ENCODE measurements at regions not wholly inside any gene's neighbourhood (a gene's known extent, or its start where the extent isn't known, plus 50 kb on each side); places are given as distances from the start of the nearest gene placed in this dataset.
A peak's percentile ranks its signal among the peaks of the same experiment; 100 is the strongest.

DNA sequence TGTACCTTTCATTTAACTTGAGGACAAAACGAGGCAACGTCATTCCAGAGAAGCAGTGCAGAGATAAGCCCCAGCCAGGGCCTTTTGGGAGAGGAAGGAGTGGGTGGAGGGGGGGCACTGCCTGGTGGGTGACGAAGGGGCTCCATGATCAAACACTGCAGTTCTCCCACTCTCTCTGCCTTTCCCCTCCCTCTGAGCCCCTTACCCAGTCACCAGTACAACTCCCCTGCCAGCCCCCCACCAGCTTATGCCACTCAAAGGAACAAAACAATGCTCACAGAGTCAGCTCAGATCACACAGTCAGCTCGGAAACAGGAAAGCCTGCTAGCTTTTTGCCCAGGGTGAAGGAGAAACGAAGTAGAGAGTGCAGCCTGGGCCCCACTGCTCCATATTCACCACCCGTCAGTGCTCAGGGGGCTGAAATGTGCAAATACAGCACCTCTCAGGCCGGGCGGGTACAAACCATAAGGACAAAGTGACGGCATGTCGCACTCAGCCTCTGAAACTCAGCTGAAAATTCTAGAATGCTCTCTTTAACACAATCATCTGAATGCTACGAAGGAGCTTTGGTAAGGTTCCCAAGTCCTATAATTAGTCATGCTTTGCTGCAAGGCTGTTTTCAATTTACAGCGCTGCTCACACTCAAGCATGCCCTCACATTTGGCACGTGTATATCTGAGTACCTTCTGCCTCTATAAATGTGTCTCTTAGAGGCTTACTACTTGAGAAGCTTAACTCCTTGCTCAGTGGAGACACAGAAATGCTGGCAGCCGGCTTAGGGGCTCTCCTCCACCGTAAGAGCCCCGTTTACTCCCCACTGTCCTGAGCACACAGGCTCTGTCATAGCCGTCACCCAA is 65.8 kb upstream of the RAB4A start:
- Histone ChIP-seq H3K4me3 (no peak overlapping the region), H3K9me3 (no peaks in the 10 kb centered on the region), H3K4me1 (ENCODE audit: low read depth) (peaks cover under 1% of the 10 kb centered on the region), H3K36me3 (ENCODE audit: low read depth) (no peaks in the 10 kb centered on the region)
- ATAC-seq = no peak
- intact Hi-C loops (cut with DNase I, micrococcal nuclease) = no loop called here
- no peak for DNase-seq
- TF ChIP-seq, protein P1, sequence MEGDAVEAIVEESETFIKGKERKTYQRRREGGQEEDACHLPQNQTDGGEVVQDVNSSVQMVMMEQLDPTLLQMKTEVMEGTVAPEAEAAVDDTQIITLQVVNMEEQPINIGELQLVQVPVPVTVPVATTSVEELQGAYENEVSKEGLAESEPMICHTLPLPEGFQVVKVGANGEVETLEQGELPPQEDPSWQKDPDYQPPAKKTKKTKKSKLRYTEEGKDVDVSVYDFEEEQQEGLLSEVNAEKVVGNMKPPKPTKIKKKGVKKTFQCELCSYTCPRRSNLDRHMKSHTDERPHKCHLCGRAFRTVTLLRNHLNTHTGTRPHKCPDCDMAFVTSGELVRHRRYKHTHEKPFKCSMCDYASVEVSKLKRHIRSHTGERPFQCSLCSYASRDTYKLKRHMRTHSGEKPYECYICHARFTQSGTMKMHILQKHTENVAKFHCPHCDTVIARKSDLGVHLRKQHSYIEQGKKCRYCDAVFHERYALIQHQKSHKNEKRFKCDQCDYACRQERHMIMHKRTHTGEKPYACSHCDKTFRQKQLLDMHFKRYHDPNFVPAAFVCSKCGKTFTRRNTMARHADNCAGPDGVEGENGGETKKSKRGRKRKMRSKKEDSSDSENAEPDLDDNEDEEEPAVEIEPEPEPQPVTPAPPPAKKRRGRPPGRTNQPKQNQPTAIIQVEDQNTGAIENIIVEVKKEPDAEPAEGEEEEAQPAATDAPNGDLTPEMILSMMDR (IDR thresholded peaks at IDR 0.05) = no peak

DNA sequence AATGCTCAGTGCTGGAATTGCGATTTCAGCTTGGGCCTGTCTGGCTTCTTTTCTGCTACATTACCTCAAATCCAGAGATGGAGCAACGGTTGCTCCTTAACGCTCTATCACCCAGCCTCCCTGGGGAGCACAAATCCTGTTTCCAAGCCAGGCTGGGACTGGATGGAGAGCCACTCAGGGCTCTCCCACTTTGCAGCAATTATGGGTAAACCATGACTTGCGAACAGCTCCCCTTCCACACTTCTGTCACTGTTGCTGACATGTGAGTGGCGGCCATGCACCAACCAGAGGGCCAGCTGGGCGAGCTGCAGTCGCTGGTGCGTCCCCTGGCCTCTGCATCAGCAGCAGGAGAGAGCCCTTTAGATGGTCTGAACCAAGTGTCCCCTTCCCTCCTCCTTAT is 65.1 kb upstream of the RAB4A start:
- intact Hi-C loops (cut with DNase I, micrococcal nuclease) = no loop called here
- TF ChIP-seq, protein P1 (IDR thresholded peaks at IDR 0.05) = no peak
- no peaks in the 10 kb centered on the region for H3K9me3 ChIP-seq
- DNase-seq = no peak
- H3K4me1 ChIP-seq (ENCODE audit: low read depth) = no peaks in the 10 kb centered on the region
- H3K4me3 ChIP-seq = no peak overlapping the region
- no peak for ATAC-seq
- no peaks in the 10 kb centered on the region for H3K36me3 ChIP-seq (ENCODE audit: low read depth)

DNA sequence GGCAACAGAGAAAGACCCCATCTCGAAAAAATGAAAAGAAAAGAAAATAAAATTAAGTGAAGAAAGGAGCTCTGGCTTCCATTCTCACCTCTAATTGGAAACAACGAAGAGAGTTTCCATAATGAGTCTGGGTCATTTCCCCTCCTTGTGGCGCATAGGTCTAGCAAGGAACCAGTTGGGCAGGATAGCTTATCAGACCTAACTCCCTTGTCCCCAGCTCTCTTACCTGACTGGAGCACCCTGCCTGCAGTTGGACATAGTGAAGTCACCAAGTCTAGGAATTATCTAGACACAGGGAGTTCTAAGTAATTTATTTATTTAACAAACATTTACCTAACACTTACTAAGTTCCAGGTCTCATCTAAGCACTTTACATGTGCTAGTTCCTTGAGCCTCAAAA is 63.0 kb upstream of the RAB4A start:
- DNase-seq = no peak
- intact Hi-C loops (cut with DNase I, micrococcal nuclease) = no loop called here
- Histone ChIP-seq H3K4me1 (ENCODE audit: low read depth) (no peaks in the 10 kb centered on the region), H3K9me3 (no peaks in the 10 kb centered on the region), H3K36me3 (ENCODE audit: low read depth) (no peaks in the 10 kb centered on the region), H3K4me3 (no peak overlapping the region)
- TF ChIP-seq, protein P1 (IDR thresholded peaks at IDR 0.05) = no peak
- ATAC-seq = no peak

DNA sequence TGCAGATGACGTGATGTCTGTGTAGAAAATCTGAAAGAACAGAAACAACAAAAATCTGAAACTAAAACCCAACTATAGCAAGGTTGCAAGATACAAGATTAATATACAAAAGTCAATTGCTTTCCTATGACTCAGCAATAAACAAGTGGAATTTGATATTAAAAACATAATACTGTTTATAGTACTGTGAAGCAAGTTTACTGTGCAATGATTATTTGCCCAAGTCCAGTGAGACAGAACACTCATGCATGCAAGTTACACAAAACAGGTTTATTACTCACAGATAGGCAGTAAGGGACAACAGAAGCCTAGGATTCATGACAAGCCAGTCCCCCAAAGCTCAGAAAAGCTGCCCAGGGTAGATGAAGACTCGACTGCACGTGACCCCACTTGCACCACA is 62.4 kb upstream of the RAB4A start:
- Histone ChIP-seq H3K4me1 (ENCODE audit: low read depth) (no peaks in the 10 kb centered on the region), H3K9me3 (no peaks in the 10 kb centered on the region), H3K4me3 (no peak overlapping the region), H3K36me3 (ENCODE audit: low read depth) (no peaks in the 10 kb centered on the region)
- intact Hi-C loops (cut with DNase I, micrococcal nuclease) = no loop called here
- ATAC-seq = peak; percentile 31
- DNase-seq = no peak
- TF ChIP-seq, protein P1 (IDR thresholded peaks at IDR 0.05) = no peak

DNA sequence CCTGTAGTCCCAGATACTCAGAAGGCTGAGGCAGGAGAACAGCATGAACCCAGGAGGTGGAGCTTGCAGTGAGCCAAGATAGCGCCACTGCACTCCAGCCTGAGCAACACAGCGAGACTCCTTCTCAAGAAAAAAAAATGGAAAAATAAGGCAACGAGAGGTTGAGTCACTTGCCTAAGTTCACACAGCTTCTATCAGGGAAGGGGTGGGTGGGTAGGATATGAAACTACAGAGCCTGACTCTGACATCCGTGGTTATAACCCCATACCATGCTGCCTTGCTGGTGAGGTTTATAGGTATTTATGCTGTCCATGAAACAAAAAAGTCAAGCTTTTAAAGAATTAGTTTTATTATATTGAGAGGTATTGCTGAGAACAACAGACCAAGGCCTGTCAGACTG is 61.5 kb upstream of the RAB4A start:
- ATAC-seq (no peak), DNase-seq (no peak)
- Histone ChIP-seq H3K4me3 (no peak overlapping the region), H3K4me1 (ENCODE audit: low read depth) (no peaks in the 10 kb centered on the region), H3K36me3 (ENCODE audit: low read depth) (no peaks in the 10 kb centered on the region), H3K9me3 (no peaks in the 10 kb centered on the region)
- TF ChIP-seq, protein P1 (IDR thresholded peaks at IDR 0.05) = no peak
- intact Hi-C loops (cut with DNase I, micrococcal nuclease) = no loop called here

Measured in mucosa of descending colon (tissue), 3 donors.